ENCODE measurements at regions not wholly inside any gene's neighbourhood (a gene's known extent, or its start where the extent isn't known, plus 50 kb on each side); places are given as distances from the start of the nearest gene placed in this dataset.

GRCh38 chr7:22624781-22625180 is 102.2 kb upstream of the IL6 start:
- no peak for DNase-seq

- DNase-seq, result no peak
Measured at GRCh38 chr7:22622116-22622785, 104.7 kb upstream of the IL6 start.

- DNase-seq, result no peak
Measured at GRCh38 chr7:22618528-22618927, 108.5 kb upstream of the IL6 start.

- no peak for DNase-seq
Measured at GRCh38 chr7:22617166-22617565, 109.8 kb upstream of the IL6 start.

- DNase-seq, result no peak
Measured at GRCh38 chr7:22613496-22613895, 113.5 kb upstream of the IL6 start.

GRCh38 chr7:22612776-22613175 is 112.8 kb upstream of the STEAP1B start:
- no peak for DNase-seq

- DNase-seq, result no peak
Measured at GRCh38 chr7:22611758-22612079, 111.7 kb upstream of the STEAP1B start.

- no peak for DNase-seq
Measured at GRCh38 chr7:22610951-22611757, 111.2 kb upstream of the STEAP1B start.

GRCh38 chr7:22610263-22610662 is 110.3 kb upstream of the STEAP1B start:
- DNase-seq, result no peak

- no peak for DNase-seq
Measured at GRCh38 chr7:22607180-22607579, 107.2 kb upstream of the STEAP1B start.

- no peak for DNase-seq
Measured at GRCh38 chr7:22604246-22604645, 104.3 kb upstream of the STEAP1B start.

GRCh38 chr7:22601812-22602565 is 102.0 kb upstream of the STEAP1B start:
- DNase-seq, result peak; percentile 65

GRCh38 chr7:22601408-22601807 is 101.4 kb upstream of the STEAP1B start:
- DNase-seq, result no peak

GRCh38 chr7:22601003-22601402 is 101.0 kb upstream of the STEAP1B start:
- DNase-seq, result no peak

GRCh38 chr7:22598318-22598920 is 98.4 kb upstream of the STEAP1B start:
- no peak for DNase-seq

GRCh38 chr7:22597844-22598243 is 97.9 kb upstream of the STEAP1B start:
- DNase-seq, result no peak

- no peak for DNase-seq
Measured at GRCh38 chr7:22596763-22597400, 96.9 kb upstream of the STEAP1B start.

- no peak for DNase-seq
Measured at GRCh38 chr7:22594020-22594419, 94.0 kb upstream of the STEAP1B start.

GRCh38 chr7:22591271-22591670 is 91.3 kb upstream of the STEAP1B start:
- DNase-seq, result no peak

GRCh38 chr7:22589641-22590201 is 89.7 kb upstream of the STEAP1B start:
- peak; percentile 51 for DNase-seq

GRCh38 chr7:22588351-22588750 is 88.4 kb upstream of the STEAP1B start:
- no peak for DNase-seq

- no peak for DNase-seq
Measured at GRCh38 chr7:22587322-22587721, 87.3 kb upstream of the STEAP1B start.
